BLaER1 (cell line): ENCODE measurements at regions not wholly inside any gene's neighbourhood (a gene's known extent, or its start where the extent isn't known, plus 50 kb on each side); places are given as distances from the start of the nearest gene placed in this dataset.

Experiments used
- H3K27ac ChIP-seq: shearing (Covaris generic); formaldehyde crosslinking; 2 replicates; pipeline ENCODE4 v1.8.1; 2022
- H3K27me3 ChIP-seq: shearing (Covaris generic); formaldehyde crosslinking; 2 replicates; pipeline ENCODE4 v1.8.1; 2022
- H3K36me3 ChIP-seq: shearing (Covaris generic); formaldehyde crosslinking; 2 replicates; pipeline ENCODE4 v1.8.1; 2022
- H3K4me1 ChIP-seq: shearing (Covaris generic); formaldehyde crosslinking; 2 replicates; pipeline ENCODE4 v1.8.1; 2022
- H3K4me2 ChIP-seq: shearing (Covaris generic); formaldehyde crosslinking; 2 replicates; pipeline ENCODE4 v1.8.1; 2022
- H3K4me3 ChIP-seq: shearing (Covaris generic); formaldehyde crosslinking; 2 replicates; pipeline ENCODE4 v1.8.1; 2022
- H3K9ac ChIP-seq: shearing (Covaris generic); formaldehyde crosslinking; 2 replicates; pipeline ENCODE4 v1.8.1; 2022
- H3K9me3 ChIP-seq: shearing (Covaris generic); formaldehyde crosslinking; 2 replicates; pipeline ENCODE4 v1.8.1; 2022
- H4K20me1 ChIP-seq: shearing (Covaris generic); formaldehyde crosslinking; 2 replicates; pipeline ENCODE4 v1.8.1; 2022
- Cebpa-rat ChIP-seq: shearing (Covaris generic); IDR thresholded peaks from 2 replicates; pipeline ENCODE4 v1.8.1; 2022

DNA sequence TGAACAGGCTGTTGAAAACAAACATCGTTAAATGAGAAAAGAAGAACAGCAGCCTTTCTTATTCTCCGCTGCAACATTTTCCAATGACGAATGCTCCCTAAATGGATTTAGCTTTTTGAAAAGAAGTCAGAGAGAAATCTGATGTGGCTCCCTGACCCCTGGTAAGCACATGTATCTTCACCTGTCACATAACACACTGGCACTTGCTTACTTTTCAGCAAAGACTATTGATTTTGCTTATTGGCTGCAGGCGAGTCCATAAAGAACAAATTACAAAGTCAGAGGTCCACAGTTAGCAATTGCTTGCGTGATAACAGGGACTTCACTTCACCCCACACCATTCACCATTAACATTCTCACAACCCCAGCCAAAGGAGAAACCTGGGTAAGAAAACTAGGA lies 362.8 kb downstream of the GPATCH2 start:
- TF ChIP-seq Cebpa-rat = no peak
- H3K36me3 ChIP-seq = no peaks in the 10 kb centered on the region
- H3K27me3 ChIP-seq = no peaks in the 10 kb centered on the region
- no peaks in the 10 kb centered on the region for H3K9me3 ChIP-seq
- H3K4me2 ChIP-seq = no peak overlapping the region
- H3K27ac ChIP-seq = no peak overlapping the region
- H3K4me3 ChIP-seq = no peak overlapping the region
- H4K20me1 ChIP-seq = no peaks in the 10 kb centered on the region
- no peak overlapping the region for H3K9ac ChIP-seq
- no peaks in the 10 kb centered on the region for H3K4me1 ChIP-seq

DNA sequence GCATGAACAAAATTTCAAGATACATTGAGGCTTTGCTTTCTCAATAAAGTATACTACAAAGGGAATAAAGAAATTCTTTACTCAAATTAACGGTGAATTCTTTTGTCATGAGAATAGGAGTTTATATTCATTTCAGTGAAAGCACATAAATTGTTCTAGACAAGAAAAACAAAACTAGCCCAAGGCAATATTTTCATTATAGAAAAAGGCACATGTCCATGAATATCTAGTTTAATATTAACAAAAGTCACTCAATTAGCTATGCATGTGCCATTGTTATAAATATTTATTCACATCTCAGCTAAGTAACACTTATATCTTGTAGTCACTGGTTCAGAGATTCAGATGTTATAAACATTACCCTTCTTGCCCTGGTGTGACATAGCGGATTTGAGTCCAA lies 369.3 kb downstream of the GPATCH2 start:
- H3K9me3 ChIP-seq = no peaks in the 10 kb centered on the region
- H3K4me2 ChIP-seq = no peak overlapping the region
- H3K36me3 ChIP-seq = no peaks in the 10 kb centered on the region
- no peak overlapping the region for H3K9ac ChIP-seq
- no peaks in the 10 kb centered on the region for H3K4me1 ChIP-seq
- TF ChIP-seq Cebpa-rat = no peak
- H3K27me3 ChIP-seq = no peaks in the 10 kb centered on the region
- H3K27ac ChIP-seq = no peak overlapping the region
- no peaks in the 10 kb centered on the region for H4K20me1 ChIP-seq
- H3K4me3 ChIP-seq = no peak overlapping the region

DNA sequence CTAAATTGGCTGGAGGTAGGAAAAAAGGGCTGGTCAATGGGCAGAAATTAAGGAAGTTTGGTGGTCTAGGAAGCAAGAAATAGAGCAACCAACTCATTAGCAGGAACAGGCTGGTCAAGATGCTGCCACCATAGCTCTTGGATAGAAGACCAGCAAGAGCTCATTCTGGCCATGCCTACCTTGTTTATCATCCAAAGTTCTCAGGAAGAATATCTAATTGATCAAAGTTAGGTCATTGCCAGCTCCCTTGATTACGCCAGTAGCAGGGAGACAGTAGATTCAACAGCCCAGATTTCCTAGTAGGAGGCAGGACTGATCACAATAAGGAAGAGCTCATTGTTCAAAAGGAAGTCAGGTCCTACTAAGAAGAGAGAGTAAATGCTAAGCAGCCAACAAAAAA lies 370.2 kb downstream of the GPATCH2 start:
- H4K20me1 ChIP-seq = no peaks in the 10 kb centered on the region
- H3K9me3 ChIP-seq = no peaks in the 10 kb centered on the region
- no peaks in the 10 kb centered on the region for H3K27me3 ChIP-seq
- no peak overlapping the region for H3K4me2 ChIP-seq
- no peak for TF ChIP-seq Cebpa-rat
- no peaks in the 10 kb centered on the region for H3K4me1 ChIP-seq
- no peak overlapping the region for H3K27ac ChIP-seq
- H3K9ac ChIP-seq = no peak overlapping the region
- no peak overlapping the region for H3K4me3 ChIP-seq
- no peaks in the 10 kb centered on the region for H3K36me3 ChIP-seq

- Histone ChIP-seq H3K4me3 (no peak overlapping the region), H3K4me2 (no peak overlapping the region), H3K27ac (no peak overlapping the region), H4K20me1 (no peaks in the 10 kb centered on the region), H3K36me3 (no peaks in the 10 kb centered on the region), H3K4me1 (no peaks in the 10 kb centered on the region), H3K9me3 (no peaks in the 10 kb centered on the region), H3K27me3 (no peaks in the 10 kb centered on the region), H3K9ac (no peak overlapping the region)
- no peak for TF ChIP-seq Cebpa-rat
Measured at GRCh38 chr1:217253985-217254384, 376.9 kb downstream of the GPATCH2 start.

DNA sequence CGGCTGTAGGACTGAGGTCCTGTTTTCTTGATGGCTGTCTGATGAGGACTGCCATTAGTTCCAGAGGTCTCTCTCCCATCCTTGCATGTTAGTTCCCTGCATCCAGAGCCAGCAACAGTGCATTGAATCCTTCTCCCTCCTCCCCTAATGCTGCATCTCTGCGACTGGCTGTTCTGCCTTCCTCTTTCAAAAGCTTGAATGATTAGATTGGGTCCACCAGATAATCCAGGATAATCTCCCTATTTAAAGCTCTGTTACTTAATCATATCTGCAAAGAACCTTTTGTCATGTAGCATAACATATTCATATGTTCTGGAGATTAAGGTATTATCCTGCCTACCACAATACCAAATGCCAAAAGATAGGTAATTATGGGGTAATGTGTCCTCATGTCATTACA lies 377.5 kb downstream of the GPATCH2 start:
- TF ChIP-seq Cebpa-rat = no peak
- H3K36me3 ChIP-seq = no peaks in the 10 kb centered on the region
- H3K27ac ChIP-seq = no peak overlapping the region
- H3K9ac ChIP-seq = no peak overlapping the region
- H3K4me1 ChIP-seq = no peaks in the 10 kb centered on the region
- H3K4me3 ChIP-seq = no peak overlapping the region
- H3K4me2 ChIP-seq = no peak overlapping the region
- H3K27me3 ChIP-seq = no peaks in the 10 kb centered on the region
- H4K20me1 ChIP-seq = no peaks in the 10 kb centered on the region
- H3K9me3 ChIP-seq = no peaks in the 10 kb centered on the region

DNA sequence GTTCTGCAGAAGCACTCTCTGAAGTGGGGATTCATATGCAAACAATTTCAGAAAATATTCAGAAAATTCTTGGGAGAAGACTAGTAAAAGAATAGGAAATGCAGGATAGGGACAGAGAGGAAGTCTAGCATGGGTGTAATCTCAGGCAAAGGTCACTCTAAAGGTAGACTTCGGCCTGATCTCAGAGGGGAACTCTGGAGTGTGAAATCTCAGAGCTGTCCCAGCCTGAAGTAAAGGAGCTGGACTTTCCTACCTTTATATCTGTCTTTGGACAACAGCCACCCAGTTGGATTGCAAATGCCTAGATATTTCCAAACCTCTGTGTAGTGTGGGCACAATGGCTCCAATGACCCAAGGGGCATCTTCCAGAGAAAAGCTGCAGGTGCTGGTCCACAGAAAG lies 379.8 kb downstream of the GPATCH2 start:
- Histone ChIP-seq H4K20me1 (no peaks in the 10 kb centered on the region), H3K4me2 (no peak overlapping the region), H3K36me3 (no peaks in the 10 kb centered on the region)

DNA sequence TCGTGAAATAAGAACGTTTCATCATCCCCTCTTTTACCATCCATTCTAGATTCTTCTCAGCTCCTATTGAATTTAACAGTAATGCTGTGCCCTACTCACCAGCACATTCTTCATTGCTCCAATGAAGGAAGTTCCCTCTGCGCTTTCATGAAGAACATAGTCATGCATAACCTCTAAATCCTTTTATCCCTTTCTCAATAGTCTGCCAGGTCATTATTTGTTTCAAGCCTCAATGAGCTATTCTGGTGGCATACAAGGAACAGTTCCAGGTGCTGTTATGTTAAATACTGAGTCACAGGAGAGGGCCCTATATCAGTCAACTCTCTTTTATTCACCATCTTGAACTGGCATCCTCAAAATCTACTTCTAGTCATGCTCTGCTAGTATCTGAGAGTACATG lies 381.0 kb downstream of the GPATCH2 start:
- TF ChIP-seq Cebpa-rat = no peak
- H3K27me3 ChIP-seq = no peaks in the 10 kb centered on the region
- no peak overlapping the region for H3K4me2 ChIP-seq
- H3K4me3 ChIP-seq = no peak overlapping the region
- no peaks in the 10 kb centered on the region for H3K9me3 ChIP-seq
- no peaks in the 10 kb centered on the region for H3K4me1 ChIP-seq
- H3K36me3 ChIP-seq = no peaks in the 10 kb centered on the region
- no peak overlapping the region for H3K9ac ChIP-seq
- no peaks in the 10 kb centered on the region for H4K20me1 ChIP-seq
- H3K27ac ChIP-seq = no peak overlapping the region

More for the DNA sequence above, 379.8 kb downstream of the GPATCH2 start:
- no peaks in the 10 kb centered on the region for H3K27me3 ChIP-seq
- H3K27ac ChIP-seq = no peak overlapping the region
- H3K4me1 ChIP-seq = no peaks in the 10 kb centered on the region
- no peak overlapping the region for H3K4me3 ChIP-seq
- H3K9ac ChIP-seq = no peak overlapping the region
- H3K9me3 ChIP-seq = no peaks in the 10 kb centered on the region
- TF ChIP-seq Cebpa-rat = no peak

DNA sequence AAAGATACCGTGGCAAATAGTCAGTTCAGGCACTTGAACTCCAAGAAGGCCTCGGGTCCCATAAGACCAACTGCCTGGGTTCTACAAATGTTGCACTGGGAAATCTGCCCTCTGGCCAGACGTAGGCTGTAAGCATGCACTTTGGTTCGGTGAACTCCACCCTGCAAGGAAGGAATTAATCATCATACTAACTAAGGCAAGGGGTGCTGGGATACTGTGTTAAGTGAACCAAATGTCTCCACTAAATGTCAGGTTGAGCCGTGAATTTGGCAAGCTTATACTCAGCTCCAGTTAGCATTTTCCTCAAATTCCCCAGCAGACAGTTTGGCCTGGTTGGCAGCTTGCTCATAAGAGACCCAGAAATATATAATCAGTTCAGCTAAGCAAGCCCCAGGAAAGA lies 385.9 kb downstream of the GPATCH2 start:
- Histone ChIP-seq H3K4me3 (no peak overlapping the region), H3K4me1 (no peaks in the 10 kb centered on the region), H3K27ac (no peak overlapping the region), H4K20me1 (no peaks in the 10 kb centered on the region), H3K9ac (no peak overlapping the region), H3K4me2 (no peak overlapping the region), H3K27me3 (no peaks in the 10 kb centered on the region), H3K9me3 (no peaks in the 10 kb centered on the region), H3K36me3 (no peaks in the 10 kb centered on the region)
- no peak for TF ChIP-seq Cebpa-rat

- Histone ChIP-seq H3K4me3 (no peak overlapping the region), H3K36me3 (no peaks in the 10 kb centered on the region)
Measured at GRCh38 chr1:217240656-217241055, 390.2 kb downstream of the GPATCH2 start.

GRCh38 chr1:217238945-217239344 lies 391.9 kb downstream of the GPATCH2 start:
- H3K4me1 ChIP-seq = no peaks in the 10 kb centered on the region
- TF ChIP-seq Cebpa-rat = no peak
- no peak overlapping the region for H3K4me2 ChIP-seq
- no peaks in the 10 kb centered on the region for H3K36me3 ChIP-seq
- no peak overlapping the region for H3K4me3 ChIP-seq
- H3K9me3 ChIP-seq = no peaks in the 10 kb centered on the region
- no peak overlapping the region for H3K27ac ChIP-seq
- no peaks in the 10 kb centered on the region for H4K20me1 ChIP-seq
- no peaks in the 10 kb centered on the region for H3K27me3 ChIP-seq
- H3K9ac ChIP-seq = no peak overlapping the region

More at GRCh38 chr1:217240656-217241055, 390.2 kb downstream of the GPATCH2 start:
- no peak overlapping the region for H3K27ac ChIP-seq
- H3K4me2 ChIP-seq = no peak overlapping the region
- no peaks in the 10 kb centered on the region for H3K27me3 ChIP-seq
- no peaks in the 10 kb centered on the region for H3K9me3 ChIP-seq
- no peaks in the 10 kb centered on the region for H4K20me1 ChIP-seq
- H3K4me1 ChIP-seq = no peaks in the 10 kb centered on the region
- no peak for TF ChIP-seq Cebpa-rat
- no peak overlapping the region for H3K9ac ChIP-seq

- H3K9ac ChIP-seq = no peak overlapping the region
- no peaks in the 10 kb centered on the region for H3K27me3 ChIP-seq
- no peak overlapping the region for H3K4me2 ChIP-seq
- TF ChIP-seq Cebpa-rat = no peak
- H3K36me3 ChIP-seq = no peaks in the 10 kb centered on the region
- no peaks in the 10 kb centered on the region for H3K4me1 ChIP-seq
- no peaks in the 10 kb centered on the region for H4K20me1 ChIP-seq
- no peaks in the 10 kb centered on the region for H3K9me3 ChIP-seq
- H3K4me3 ChIP-seq = no peak overlapping the region
- H3K27ac ChIP-seq = no peak overlapping the region
Measured at GRCh38 chr1:217230412-217230811, 400.5 kb downstream of the GPATCH2 start.
